Stomach (tissue), 4 donors: ENCODE measurements at regions not wholly inside any gene's neighbourhood (a gene's known extent, or its start where the extent isn't known, plus 50 kb on each side); places are given as distances from the start of the nearest gene placed in this dataset.

Experiments
- CTCF ChIP-seq, 7 experiments: fragments of 450-650 bp in 4 of 7; fragments of 200-600 bp in 3 of 7; sonication (generic) in 3 of 7; IDR thresholded peaks; one replicate each; pipeline ENCODE4 v1.5.1; 2016 to 2019; ENCODE audit warnings: antibody characterized with exemption in 7 of 7, control low read depth in 2 of 7, mild to moderate bottlenecking in 1 of 7
- EP300 ChIP-seq: sonication (generic); formaldehyde crosslinking; IDR thresholded peaks from one replicate; pipeline ENCODE4 v1.6.1; 2017; ENCODE audit warnings: antibody characterized with exemption
- POLR2A ChIP-seq, 4 donors: fragments of 450-650 bp; IDR thresholded peaks; one replicate each; pipeline ENCODE4 v1.6.1; 2016; ENCODE audit warnings: antibody characterized with exemption in 4 of 4, control low read depth in 2 of 4, mild to moderate bottlenecking in 1 of 4, moderate library complexity in 1 of 4

- no peak for TF ChIP-seq POLR2A (IDR thresholded peaks at IDR 0.05)
- TF ChIP-seq CTCF (IDR thresholded peaks at IDR 0.05): no peak
- TF ChIP-seq EP300: no peak
These were observed 1464.6 kb upstream of the CELF4 start for GRCh38 chr18:39030124-39030655.
